ENCODE measurements at regions not wholly inside any gene's neighbourhood (a gene's known extent, or its start where the extent isn't known, plus 50 kb on each side); places are given as distances from the start of the nearest gene placed in this dataset.
"Not testable (repeated sequence)": the region's sequence is repeated elsewhere in the genome, so short reads cannot be mapped to it uniquely, and the experiment has no call there.

GRCh38 chrX:55160685-55161552 lies 59.2 kb upstream of the PAGE5 start:
- peak; percentile 57 to 83 for DNase-seq (ENCODE audit: low read depth in 1 of 2, low spot score in 1 of 2)
- Histone ChIP-seq H3K27ac (replicated peaks) (peak overlapping the region; percentile 89), H3K4me3 (replicated peaks; ENCODE audit: insufficient read depth, low read length) (peak overlapping the region; percentile 53), H3K27me3 (ENCODE audit: insufficient read depth, poor library complexity, severe bottlenecking) (no peaks in the 10 kb centered on the region)
- TF ChIP-seq SPI1 (IDR thresholded peaks at IDR 0.05; ENCODE audit: borderline replicate concordance, low read depth) (no peak), GABPA (IDR thresholded peaks at IDR 0.05; ENCODE audit: low read depth) (peak; percentile 75), POLR2AphosphoS5 (IDR thresholded peaks at IDR 0.05; ENCODE audit: low read depth) (peak; percentile 70; the same call in 1 of the 2 replicates)

DNA sequence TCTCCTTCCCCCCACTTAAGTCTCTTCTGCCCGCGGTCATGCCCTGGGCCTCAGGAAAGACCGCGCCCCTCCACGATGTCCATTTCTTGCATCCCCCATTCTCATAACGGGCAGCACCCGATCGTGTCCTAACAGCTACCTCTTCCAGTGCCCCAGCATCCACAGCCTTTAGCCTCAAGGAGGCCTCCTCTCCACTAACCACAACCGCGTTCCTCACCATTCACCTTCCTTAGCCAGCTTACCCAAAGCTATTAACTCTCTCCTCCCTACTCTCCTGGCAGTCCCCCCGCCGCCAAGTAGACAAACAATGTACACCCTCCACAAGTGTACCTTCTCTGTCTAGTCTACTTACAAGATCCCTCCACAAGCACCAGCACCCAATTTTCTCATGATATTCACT lies 58.6 kb upstream of the PAGE5 start:
- TF ChIP-seq CTCF (IDR thresholded peaks at IDR 0.05; ENCODE audit: insufficient read depth, low read length): no peak
- TF ChIP-seq GABPA (IDR thresholded peaks at IDR 0.05; ENCODE audit: low read depth): no peak
- TF ChIP-seq SPI1 (IDR thresholded peaks at IDR 0.05; ENCODE audit: borderline replicate concordance, low read depth): no peak
- no peak for TF ChIP-seq POLR2AphosphoS5 (IDR thresholded peaks at IDR 0.05; ENCODE audit: low read depth)
- no peak for TF ChIP-seq REST (IDR thresholded peaks at IDR 0.05; ENCODE audit: insufficient replicate concordance, low read depth)
- peak overlapping the region; percentile 89 for H3K27ac ChIP-seq (replicated peaks)
- H3K27me3 ChIP-seq (ENCODE audit: insufficient read depth, poor library complexity, severe bottlenecking): no peaks in the 10 kb centered on the region
- no peak for DNase-seq (ENCODE audit: low read depth in 1 of 2, low spot score in 1 of 2)
- H3K4me3 ChIP-seq (replicated peaks; ENCODE audit: insufficient read depth, low read length): peak overlapping the region; percentile 53

- no peak for DNase-seq (ENCODE audit: low read depth in 1 of 2, low spot score in 1 of 2)
- H3K27me3 ChIP-seq (ENCODE audit: insufficient read depth, poor library complexity, severe bottlenecking): no peaks in the 10 kb centered on the region
- no peak overlapping the region for H3K4me3 ChIP-seq (replicated peaks; ENCODE audit: insufficient read depth, low read length)
- H3K27ac ChIP-seq (replicated peaks): no peak overlapping the region
- no peak for TF ChIP-seq POLR2AphosphoS5 (IDR thresholded peaks at IDR 0.05; ENCODE audit: low read depth)
- no peak for TF ChIP-seq GABPA (IDR thresholded peaks at IDR 0.05; ENCODE audit: low read depth)
- TF ChIP-seq REST (IDR thresholded peaks at IDR 0.05; ENCODE audit: insufficient replicate concordance, low read depth): no peak
- TF ChIP-seq SPI1 (IDR thresholded peaks at IDR 0.05; ENCODE audit: borderline replicate concordance, low read depth): no peak
- TF ChIP-seq CTCF (IDR thresholded peaks at IDR 0.05; ENCODE audit: insufficient read depth, low read length): no peak
These were observed 57.0 kb upstream of the PAGE5 start for GRCh38 chrX:55163171-55163570.

DNA sequence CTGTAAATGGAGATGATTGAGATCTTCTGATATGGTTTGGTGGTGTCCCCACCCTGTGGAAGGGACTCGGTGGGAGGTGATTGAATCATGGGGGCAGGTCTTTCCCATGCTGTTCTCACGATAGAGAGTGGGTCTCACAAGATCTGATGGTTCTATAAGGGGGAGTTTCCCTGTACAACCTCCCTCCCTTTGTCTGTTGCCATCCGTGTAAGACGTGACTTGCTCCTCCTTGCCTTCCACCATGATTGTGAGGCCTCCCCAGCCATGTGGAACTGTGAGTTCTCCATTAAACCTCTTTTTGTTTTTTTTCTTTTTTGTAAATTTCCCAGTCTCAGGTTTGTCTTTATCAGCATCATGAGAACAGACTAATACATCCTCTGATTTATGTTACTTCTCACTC lies 55.1 kb upstream of the PAGE5 start:
- not testable (repeated sequence) for H3K4me3 ChIP-seq (replicated peaks; ENCODE audit: insufficient read depth, low read length); H3K27ac ChIP-seq (replicated peaks); H3K27me3 ChIP-seq (ENCODE audit: insufficient read depth, poor library complexity, severe bottlenecking); DNase-seq (ENCODE audit: low read depth in 1 of 2, low spot score in 1 of 2)

Measured in HL-60 (cell line).